Cardiac muscle cell (in vitro differentiated cells and primary cell): ENCODE measurements at regions not wholly inside any gene's neighbourhood (a gene's known extent, or its start where the extent isn't known, plus 50 kb on each side); places are given as distances from the start of the nearest gene placed in this dataset.

Source experiments
- DNase-seq, 2 donors: peaks; one replicate each; pipeline versions ENCODE4 v3.0.0 to v3.0.0-alpha.2; 2010 to 2017; ENCODE audit warnings: low read depth in 1 of 2, low spot score in 1 of 2
- H3K27ac ChIP-seq: fragments of 200-600 bp; sonication (generic); 2 replicates; pipeline ENCODE4 v1.5.1; 2016
- H3K27me3 ChIP-seq: fragments of 200-600 bp; sonication (generic); 2 replicates; pipeline ENCODE4 v1.6.0; 2016; ENCODE audit warnings: control low read depth
- H3K36me3 ChIP-seq: fragments of 200-600 bp; sonication (generic); 2 replicates; pipeline ENCODE4 v1.5.1; 2016; ENCODE audit warnings: control low read depth
- H3K4me1 ChIP-seq: fragments of 200-600 bp; sonication (generic); 2 replicates; pipeline ENCODE4 v1.8.1; 2017; ENCODE audit warnings: low read depth, mild to moderate bottlenecking, mixed run types
- H3K4me3 ChIP-seq: fragments of 200-600 bp; sonication (generic); 2 replicates; pipeline ENCODE4 v1.5.1; 2016; ENCODE audit warnings: mild to moderate bottlenecking
- H3K9me3 ChIP-seq: fragments of 200-600 bp; sonication (generic); 2 replicates; pipeline ENCODE4 v1.5.1; 2017; ENCODE audit warnings: low read depth, mild to moderate bottlenecking, control low read depth
- CTCF ChIP-seq: IDR thresholded peaks from 2 replicates; pipeline ENCODE4 v1.5.1; 2012; ENCODE audit warnings: low read depth, mild to moderate bottlenecking, low read length

GRCh38 chr7:95863-96260 is 96.5 kb upstream of the FAM20C start:
- no peak overlapping the region for H3K4me3 ChIP-seq
- no peaks in the 10 kb centered on the region for H3K27me3 ChIP-seq
- H3K4me1 ChIP-seq: no peaks in the 10 kb centered on the region
- H3K27ac ChIP-seq: no peak overlapping the region
- H3K36me3 ChIP-seq: no peaks in the 10 kb centered on the region
- no peak for TF ChIP-seq CTCF
- DNase-seq: no peak
- no peaks in the 10 kb centered on the region for H3K9me3 ChIP-seq

GRCh38 chr7:96861-97260 is 95.5 kb upstream of the FAM20C start:
- Histone ChIP-seq H3K27me3 (no peaks in the 10 kb centered on the region), H3K27ac (no peak overlapping the region), H3K9me3 (no peaks in the 10 kb centered on the region), H3K4me3 (no peak overlapping the region), H3K36me3 (no peaks in the 10 kb centered on the region), H3K4me1 (no peaks in the 10 kb centered on the region)
- TF ChIP-seq CTCF: no peak
- no peak for DNase-seq

- no peaks in the 10 kb centered on the region for H3K27me3 ChIP-seq
- no peak for DNase-seq
- H3K9me3 ChIP-seq: no peaks in the 10 kb centered on the region
- no peak for TF ChIP-seq CTCF
- H3K4me3 ChIP-seq: no peak overlapping the region
- no peaks in the 10 kb centered on the region for H3K4me1 ChIP-seq
- H3K27ac ChIP-seq: no peak overlapping the region
- no peaks in the 10 kb centered on the region for H3K36me3 ChIP-seq
Measured at GRCh38 chr7:97310-97841, 95.0 kb upstream of the FAM20C start.

DNA sequence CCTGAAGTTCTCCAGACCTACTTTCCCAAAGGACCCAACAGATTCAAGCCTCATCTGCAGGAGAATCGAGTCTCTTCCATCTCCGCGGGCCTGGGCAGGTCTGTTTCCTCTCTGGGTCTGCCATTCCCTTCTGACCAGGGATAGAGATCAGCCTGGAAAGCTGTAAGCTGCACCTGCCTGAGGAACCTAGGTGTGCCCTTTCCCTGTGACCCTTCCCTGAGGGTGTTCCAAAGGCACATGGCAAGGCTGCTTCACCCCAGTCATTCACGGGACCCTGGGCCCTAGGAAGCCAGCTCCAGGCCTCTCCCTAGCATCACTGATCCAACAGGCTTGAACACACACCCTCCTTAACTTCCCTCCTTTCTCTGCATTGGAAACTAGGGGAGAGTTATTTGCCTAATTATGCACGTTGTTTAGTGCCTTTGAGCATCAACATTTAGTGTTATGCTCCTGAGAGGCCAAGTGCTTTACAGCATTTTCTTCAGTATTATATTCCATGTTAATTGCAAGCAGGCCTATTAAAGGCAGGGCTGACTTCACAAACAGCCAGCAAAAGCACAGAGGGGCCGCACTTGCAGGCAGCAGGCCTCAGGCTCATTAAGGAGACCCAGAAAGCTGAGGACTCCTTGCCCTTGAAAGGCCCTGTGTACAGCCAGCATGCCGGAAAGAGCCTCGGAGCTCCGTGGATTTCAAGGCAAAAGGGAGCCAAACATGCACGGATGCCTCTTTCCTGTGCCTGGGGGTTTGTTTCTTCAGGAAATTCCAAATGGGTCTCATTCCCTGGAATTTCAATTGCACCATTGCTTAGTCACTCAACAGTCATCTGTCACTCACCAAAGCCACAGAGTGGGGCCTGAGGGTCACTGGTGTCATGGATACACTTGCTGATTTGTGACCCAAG is 91.0 kb upstream of the FAM20C start:
- no peaks in the 10 kb centered on the region for H3K36me3 ChIP-seq
- DNase-seq: peak in 1 of 2 donors; percentile 45
- TF ChIP-seq CTCF: no peak

GRCh38 chr7:102047-102711 is 90.2 kb upstream of the FAM20C start:
- DNase-seq: no peak
- Histone ChIP-seq H3K27me3 (no peaks in the 10 kb centered on the region), H3K4me1 (no peaks in the 10 kb centered on the region), H3K36me3 (no peaks in the 10 kb centered on the region), H3K9me3 (no peaks in the 10 kb centered on the region), H3K4me3 (no peak overlapping the region), H3K27ac (no peak overlapping the region)
- TF ChIP-seq CTCF: no peak

More for the DNA sequence above, 91.0 kb upstream of the FAM20C start:
- Histone ChIP-seq H3K9me3 (no peaks in the 10 kb centered on the region), H3K4me1 (no peaks in the 10 kb centered on the region), H3K27me3 (no peaks in the 10 kb centered on the region), H3K27ac (no peak overlapping the region), H3K4me3 (no peak overlapping the region)
